HL-60 (cell line): ENCODE measurements at regions not wholly inside any gene's neighbourhood (a gene's known extent, or its start where the extent isn't known, plus 50 kb on each side); places are given as distances from the start of the nearest gene placed in this dataset.

ENCODE experiments used
- CTCF ChIP-seq: IDR thresholded peaks from one replicate; pipeline ENCODE4 v1.5.1; 2011; ENCODE audit warnings: low read length, control low read depth, inconsistent platforms; ENCODE audit not compliant: insufficient read depth
- GABPA ChIP-seq: IDR thresholded peaks from 2 replicates; pipeline ENCODE4 v1.6.1; 2012; ENCODE audit warnings: low read depth
- POLR2AphosphoS5 ChIP-seq: IDR thresholded peaks from 2 replicates; pipeline ENCODE4 v1.6.1; 2012; ENCODE audit warnings: low read depth
- SPI1 ChIP-seq: IDR thresholded peaks from 2 replicates; pipeline ENCODE4 v1.6.1; 2012; ENCODE audit warnings: low read depth, mild to moderate bottlenecking, borderline replicate concordance
- TF ChIP-seq, protein P1 (sequence below): IDR thresholded peaks from 2 replicates; pipeline ENCODE4 v1.6.1; 2012; ENCODE audit warnings: low read depth; ENCODE audit not compliant: insufficient replicate concordance

DNA sequence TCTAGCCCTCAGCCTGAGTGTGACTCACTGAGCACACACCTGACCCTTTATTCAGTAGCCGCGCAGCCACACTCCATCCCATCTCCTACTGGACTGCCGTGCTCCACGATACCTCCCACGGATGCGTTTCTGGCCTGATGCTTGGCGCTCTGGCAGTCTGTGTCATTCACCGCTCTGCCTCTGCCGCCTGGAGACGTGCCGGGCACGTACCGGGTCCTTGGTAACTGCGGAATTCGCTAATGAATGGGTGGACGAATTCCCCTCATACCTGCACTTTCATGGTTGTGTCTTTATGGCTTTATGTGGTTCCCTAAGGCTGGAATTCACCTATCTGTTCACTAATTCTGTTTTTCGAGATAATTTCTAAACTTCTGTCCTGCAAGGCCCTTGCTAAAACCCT, 405.7 kb downstream of the QKI start:
- TF ChIP-seq, protein P1, sequence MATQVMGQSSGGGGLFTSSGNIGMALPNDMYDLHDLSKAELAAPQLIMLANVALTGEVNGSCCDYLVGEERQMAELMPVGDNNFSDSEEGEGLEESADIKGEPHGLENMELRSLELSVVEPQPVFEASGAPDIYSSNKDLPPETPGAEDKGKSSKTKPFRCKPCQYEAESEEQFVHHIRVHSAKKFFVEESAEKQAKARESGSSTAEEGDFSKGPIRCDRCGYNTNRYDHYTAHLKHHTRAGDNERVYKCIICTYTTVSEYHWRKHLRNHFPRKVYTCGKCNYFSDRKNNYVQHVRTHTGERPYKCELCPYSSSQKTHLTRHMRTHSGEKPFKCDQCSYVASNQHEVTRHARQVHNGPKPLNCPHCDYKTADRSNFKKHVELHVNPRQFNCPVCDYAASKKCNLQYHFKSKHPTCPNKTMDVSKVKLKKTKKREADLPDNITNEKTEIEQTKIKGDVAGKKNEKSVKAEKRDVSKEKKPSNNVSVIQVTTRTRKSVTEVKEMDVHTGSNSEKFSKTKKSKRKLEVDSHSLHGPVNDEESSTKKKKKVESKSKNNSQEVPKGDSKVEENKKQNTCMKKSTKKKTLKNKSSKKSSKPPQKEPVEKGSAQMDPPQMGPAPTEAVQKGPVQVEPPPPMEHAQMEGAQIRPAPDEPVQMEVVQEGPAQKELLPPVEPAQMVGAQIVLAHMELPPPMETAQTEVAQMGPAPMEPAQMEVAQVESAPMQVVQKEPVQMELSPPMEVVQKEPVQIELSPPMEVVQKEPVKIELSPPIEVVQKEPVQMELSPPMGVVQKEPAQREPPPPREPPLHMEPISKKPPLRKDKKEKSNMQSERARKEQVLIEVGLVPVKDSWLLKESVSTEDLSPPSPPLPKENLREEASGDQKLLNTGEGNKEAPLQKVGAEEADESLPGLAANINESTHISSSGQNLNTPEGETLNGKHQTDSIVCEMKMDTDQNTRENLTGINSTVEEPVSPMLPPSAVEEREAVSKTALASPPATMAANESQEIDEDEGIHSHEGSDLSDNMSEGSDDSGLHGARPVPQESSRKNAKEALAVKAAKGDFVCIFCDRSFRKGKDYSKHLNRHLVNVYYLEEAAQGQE, result no peak
- no peak for TF ChIP-seq CTCF
- no peak for TF ChIP-seq POLR2AphosphoS5
- TF ChIP-seq GABPA, result no peak
- no peak for TF ChIP-seq SPI1
